SK-N-MC (cell line): ENCODE measurements at regions not wholly inside any gene's neighbourhood (a gene's known extent, or its start where the extent isn't known, plus 50 kb on each side); places are given as distances from the start of the nearest gene placed in this dataset.

Source experiments
- EZH2 ChIP-seq: fragments of 200-600 bp; sonication (generic); IDR thresholded peaks from one replicate; pipeline ENCODE4 v1.6.1; 2017; ENCODE audit warnings: antibody characterized with exemption
- FOXP2 ChIP-seq: optimal IDR thresholded peaks from 2 replicates; pipeline ENCODE3; 2011; ENCODE audit warnings: mild to moderate bottlenecking, moderate library complexity; ENCODE audit not compliant: insufficient read depth; ENCODE audit errors: extremely low read length, control extremely low read depth
- POLR2AphosphoS5 ChIP-seq: IDR thresholded peaks from 2 replicates; pipeline ENCODE4 v1.6.1; 2012; ENCODE audit warnings: mild to moderate bottlenecking, low read depth, low read length, borderline replicate concordance

- TF ChIP-seq EZH2 (no peak), POLR2AphosphoS5 (no peak), FOXP2 (no peak)
Measured at GRCh38 chr2:122635686-122636085, 880.2 kb downstream of the TSN start.
